ENCODE measurements at regions not wholly inside any gene's neighbourhood (a gene's known extent, or its start where the extent isn't known, plus 50 kb on each side); places are given as distances from the start of the nearest gene placed in this dataset.
A peak's percentile ranks its signal among the peaks of the same experiment; 100 is the strongest.

GRCh38 chr18:28313602-28314001, 136.7 kb upstream of the CDH2 start:
- TF ChIP-seq CTCF (IDR thresholded peaks at IDR 0.05) (no peak), EZH2phosphoT487 (IDR thresholded peaks at IDR 0.05) (no peak), EZH2 (IDR thresholded peaks at IDR 0.05) (no peak)
- no peaks in the 10 kb centered on the region for H3K9me3 Mint-ChIP-seq
- Histone ChIP-seq H3K27ac (no peak overlapping the region), H3F3A (ENCODE audit: low read depth) (no peaks in the 10 kb centered on the region), H4K20me1 (ENCODE audit: low read depth) (no peaks in the 10 kb centered on the region), H3K27me3 (no peaks in the 10 kb centered on the region), H3K9me3 (ENCODE audit: low read depth) (no peaks in the 10 kb centered on the region), H2AFZ (replicated peaks) (no peak overlapping the region), H3K4me3 (no peak overlapping the region), H3K4me1 (no peaks in the 10 kb centered on the region), H3K9ac (no peak overlapping the region), H3K4me2 (no peak overlapping the region), H3K36me3 (no peaks in the 10 kb centered on the region), H3K79me2 (ENCODE audit: low read depth) (no peaks in the 10 kb centered on the region)
- no peak overlapping the region for H3K27ac Mint-ChIP-seq
- H3K4me1 Mint-ChIP-seq = peaks cover 5% of the 10 kb centered on the region
- no peak overlapping the region for H3K4me3 Mint-ChIP-seq
- H3K36me3 Mint-ChIP-seq = no peaks in the 10 kb centered on the region
- DNase-seq (ENCODE audit: low spot score) = no peak
- peaks cover 2% of the 10 kb centered on the region for H3K27me3 Mint-ChIP-seq (ENCODE audit: insufficient read depth, low read depth)

- Histone ChIP-seq H3K27me3 (no peaks in the 10 kb centered on the region), H3K4me1 (peaks cover 11% of the 10 kb centered on the region), H3K79me2 (ENCODE audit: low read depth) (no peaks in the 10 kb centered on the region), H3K27ac (no peak overlapping the region), H3K36me3 (no peaks in the 10 kb centered on the region), H3K4me3 (no peak overlapping the region), H3K4me2 (no peak overlapping the region), H3K9me3 (ENCODE audit: low read depth) (no peaks in the 10 kb centered on the region), H3K9ac (no peak overlapping the region), H2AFZ (replicated peaks) (no peak overlapping the region), H4K20me1 (ENCODE audit: low read depth) (no peaks in the 10 kb centered on the region), H3F3A (ENCODE audit: low read depth) (no peaks in the 10 kb centered on the region)
- Mint-ChIP-seq H3K9me3 (no peaks in the 10 kb centered on the region), H3K36me3 (no peaks in the 10 kb centered on the region), H3K4me3 (no peak overlapping the region), H3K4me1 (no peaks in the 10 kb centered on the region), H3K27ac (no peak overlapping the region), H3K27me3 (ENCODE audit: insufficient read depth, low read depth) (no peaks in the 10 kb centered on the region)
- TF ChIP-seq CTCF (IDR thresholded peaks at IDR 0.05) (no peak), EZH2 (IDR thresholded peaks at IDR 0.05) (no peak), EZH2phosphoT487 (IDR thresholded peaks at IDR 0.05) (no peak)
- DNase-seq (ENCODE audit: low spot score) = no peak
These were observed 111.9 kb upstream of the CDH2 start for GRCh38 chr18:28288784-28289183.

- no peak overlapping the region for H3K4me2 ChIP-seq
- H3K36me3 Mint-ChIP-seq = no peaks in the 10 kb centered on the region
- H3K27me3 ChIP-seq = no peaks in the 10 kb centered on the region
These were observed 110.2 kb upstream of the CDH2 start for GRCh38 chr18:28287146-28287545.

More at GRCh38 chr18:28287146-28287545, 110.2 kb upstream of the CDH2 start:
- Mint-ChIP-seq H3K27me3 (ENCODE audit: insufficient read depth, low read depth) (no peaks in the 10 kb centered on the region), H3K4me1 (no peaks in the 10 kb centered on the region), H3K9me3 (no peaks in the 10 kb centered on the region), H3K4me3 (no peak overlapping the region), H3K27ac (no peak overlapping the region)
- H3K9me3 ChIP-seq (ENCODE audit: low read depth) = no peaks in the 10 kb centered on the region
- no peaks in the 10 kb centered on the region for H3K79me2 ChIP-seq (ENCODE audit: low read depth)
- no peaks in the 10 kb centered on the region for H3F3A ChIP-seq (ENCODE audit: low read depth)
- H3K4me3 ChIP-seq = no peak overlapping the region
- no peak overlapping the region for H2AFZ ChIP-seq (replicated peaks)
- TF ChIP-seq CTCF (IDR thresholded peaks at IDR 0.05) = no peak
- no peak for TF ChIP-seq EZH2 (IDR thresholded peaks at IDR 0.05)
- TF ChIP-seq EZH2phosphoT487 (IDR thresholded peaks at IDR 0.05) = no peak
- no peaks in the 10 kb centered on the region for H4K20me1 ChIP-seq (ENCODE audit: low read depth)
- H3K27ac ChIP-seq = no peak overlapping the region
- no peak overlapping the region for H3K9ac ChIP-seq
- DNase-seq (ENCODE audit: low spot score) = peak; percentile 43
- no peaks in the 10 kb centered on the region for H3K36me3 ChIP-seq
- peaks cover 11% of the 10 kb centered on the region for H3K4me1 ChIP-seq
